ENCODE measurements at regions not wholly inside any gene's neighbourhood (a gene's known extent, or its start where the extent isn't known, plus 50 kb on each side); places are given as distances from the start of the nearest gene placed in this dataset.

DNA sequence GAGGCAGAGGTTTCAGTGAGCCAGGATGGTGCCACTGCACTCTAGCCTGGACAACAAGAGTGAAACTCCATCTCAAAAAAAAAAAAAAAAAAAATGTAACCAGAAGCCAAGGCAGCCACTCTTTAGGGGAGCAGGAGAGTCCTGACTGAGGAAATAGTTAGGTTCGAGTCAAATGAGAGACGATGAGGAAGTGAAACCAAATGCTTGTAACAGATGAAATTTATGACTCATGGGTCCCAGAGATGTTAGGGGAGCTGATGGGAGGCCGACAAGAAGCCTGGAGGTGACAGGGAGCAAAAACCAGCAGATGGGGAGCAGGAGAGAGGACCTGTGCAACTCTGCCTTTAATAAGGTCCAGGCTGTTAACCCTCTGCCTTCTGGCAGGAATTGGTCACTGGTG is 756.1 kb upstream of the DDX18 start:
- no peak for TF ChIP-seq POLR2AphosphoS5 (IDR thresholded peaks at IDR 0.05)
- TF ChIP-seq, protein P1, sequence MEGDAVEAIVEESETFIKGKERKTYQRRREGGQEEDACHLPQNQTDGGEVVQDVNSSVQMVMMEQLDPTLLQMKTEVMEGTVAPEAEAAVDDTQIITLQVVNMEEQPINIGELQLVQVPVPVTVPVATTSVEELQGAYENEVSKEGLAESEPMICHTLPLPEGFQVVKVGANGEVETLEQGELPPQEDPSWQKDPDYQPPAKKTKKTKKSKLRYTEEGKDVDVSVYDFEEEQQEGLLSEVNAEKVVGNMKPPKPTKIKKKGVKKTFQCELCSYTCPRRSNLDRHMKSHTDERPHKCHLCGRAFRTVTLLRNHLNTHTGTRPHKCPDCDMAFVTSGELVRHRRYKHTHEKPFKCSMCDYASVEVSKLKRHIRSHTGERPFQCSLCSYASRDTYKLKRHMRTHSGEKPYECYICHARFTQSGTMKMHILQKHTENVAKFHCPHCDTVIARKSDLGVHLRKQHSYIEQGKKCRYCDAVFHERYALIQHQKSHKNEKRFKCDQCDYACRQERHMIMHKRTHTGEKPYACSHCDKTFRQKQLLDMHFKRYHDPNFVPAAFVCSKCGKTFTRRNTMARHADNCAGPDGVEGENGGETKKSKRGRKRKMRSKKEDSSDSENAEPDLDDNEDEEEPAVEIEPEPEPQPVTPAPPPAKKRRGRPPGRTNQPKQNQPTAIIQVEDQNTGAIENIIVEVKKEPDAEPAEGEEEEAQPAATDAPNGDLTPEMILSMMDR (IDR thresholded peaks at IDR 0.05), result no peak
